SK-N-MC (cell line): ENCODE measurements at regions not wholly inside any gene's neighbourhood (a gene's known extent, or its start where the extent isn't known, plus 50 kb on each side); places are given as distances from the start of the nearest gene placed in this dataset.

Experiments used
- EZH2 ChIP-seq: fragments of 200-600 bp; sonication (generic); IDR thresholded peaks from one replicate; pipeline ENCODE4 v1.6.1; 2017; ENCODE audit warnings: antibody characterized with exemption
- POLR2AphosphoS5 ChIP-seq: IDR thresholded peaks from 2 replicates; pipeline ENCODE4 v1.6.1; 2012; ENCODE audit warnings: mild to moderate bottlenecking, low read depth, low read length, borderline replicate concordance

- no peak for TF ChIP-seq EZH2
- no peak for TF ChIP-seq POLR2AphosphoS5
Measured at GRCh38 chr14:48826058-48826457, 760.1 kb downstream of the RPS29 start.
